GM12878 (cell line): ENCODE measurements at regions not wholly inside any gene's neighbourhood (a gene's known extent, or its start where the extent isn't known, plus 50 kb on each side); places are given as distances from the start of the nearest gene placed in this dataset.

Source experiments
- ATAC-seq: fragments of 200-7000 bp; cut with Tn5 transposase; 3 replicates; pipeline ENCODE4 v1.9.1; 2020; ENCODE audit warnings: mild to moderate bottlenecking, moderate library complexity
- BruUV-seq: library from RNA; stranded (reverse); fragments of 400-500 nt; replicated peaks from 2 replicates; lab custom pipeline; 2021; lab: Mats Ljungman, UMichigan
- CTCF ChIA-PET: fragments of 300-600 bp; sonication (Branson Sonifier 250); formaldehyde crosslinking; extraction: SDS; loops from one replicate; lab custom pipeline; 2021; ENCODE audit warnings: inconsistent platforms; lab: Yijun Ruan, JAX
- POLR2A ChIA-PET: fragments of 350-600 bp; formaldehyde crosslinking; extraction: SDS; loops from one replicate; lab custom pipeline; 2021; ENCODE audit warnings: inconsistent platforms; lab: Charles Lee
- RAD21 ChIA-PET: fragments of 300-600 bp; sonication (Branson Sonifier 250); formaldehyde crosslinking; loops from one replicate; lab custom pipeline; 2023; ENCODE audit warnings: antibody characterized with exemption; ENCODE audit not compliant: unreplicated experiment; lab: Charles Lee
- SMC1A ChIA-PET: fragments of 300-600 bp; sonication (Branson Sonifier 250); formaldehyde crosslinking; loops from one replicate; lab custom pipeline; 2023; ENCODE audit not compliant: unreplicated experiment, uncharacterized antibody; lab: Charles Lee
- DNase-seq: peaks from one replicate; pipeline ENCODE4 v3.0.0-alpha.2; 2011; ENCODE audit warnings: low read depth, low spot score
- FAIRE-seq: peaks from 3 replicates; lab custom pipeline; 2011; peaks lifted over from hg19 to GRCh38; lab: Jason Lieb, UNC
- H2AFZ ChIP-seq: 2 replicates; pipeline ENCODE4 v1.6.0; 2011; ENCODE audit warnings: low read depth, low read length, control low read depth; ENCODE audit not compliant: control insufficient read depth
- H3K27ac ChIP-seq: 2 replicates; pipeline ENCODE4 v1.5.1; 2011; ENCODE audit warnings: control low read depth; ENCODE audit not compliant: control insufficient read depth, insufficient read depth
- H3K27me3 ChIP-seq, 2 experiments: replicated peaks in 1 of 2; 2 replicates each; pipeline versions ENCODE4 v1.6.0 to v1.6.1; 2011; ENCODE audit warnings: low read length in 1 of 2; ENCODE audit not compliant: control insufficient read depth in 2 of 2, insufficient read depth in 2 of 2
- H3K36me3 ChIP-seq, 2 experiments: 2 replicates each; pipeline ENCODE4 v1.5.1; 2011; ENCODE audit warnings: low read length in 1 of 2; ENCODE audit not compliant: control insufficient read depth in 2 of 2, insufficient read depth in 2 of 2
- H3K4me1 ChIP-seq: 2 replicates; pipeline ENCODE4 v1.6.1; 2011; ENCODE audit warnings: mild to moderate bottlenecking, low read length, moderate library complexity, mixed read lengths; ENCODE audit not compliant: control insufficient read depth, insufficient read depth
- H3K4me2 ChIP-seq: 2 replicates; pipeline ENCODE4 v1.6.0; 2011; ENCODE audit warnings: control low read depth; ENCODE audit not compliant: control insufficient read depth, insufficient read depth
- H3K4me3 ChIP-seq: fragments of 200-600 bp; sonication (generic); 2 replicates; pipeline ENCODE4 v1.5.1; 2016
- H3K79me2 ChIP-seq: 2 replicates; pipeline ENCODE4 v1.6.0; 2011; ENCODE audit warnings: low read length; ENCODE audit not compliant: control insufficient read depth, insufficient read depth
- H3K9ac ChIP-seq: 2 replicates; pipeline ENCODE4 v1.8.0; 2011; ENCODE audit warnings: low read length, control low read depth, mixed read lengths; ENCODE audit not compliant: control insufficient read depth, insufficient read depth
- H3K9me3 ChIP-seq: replicated peaks from 3 replicates; pipeline ENCODE4 v1.5.1; 2011; ENCODE audit warnings: mild to moderate bottlenecking, low read length; ENCODE audit not compliant: control insufficient read depth, insufficient read depth
- H4K20me1 ChIP-seq: 2 replicates; pipeline ENCODE4 v1.6.0; 2011; ENCODE audit not compliant: control insufficient read depth, insufficient read depth
- CBX3 ChIP-seq: fragments of 200-600 bp; sonication (generic); IDR thresholded peaks from 2 replicates; pipeline ENCODE4 v1.6.1; 2016; ENCODE audit warnings: low read depth, borderline replicate concordance
- EED ChIP-seq: sonication (generic); IDR thresholded peaks from 2 replicates; pipeline ENCODE4 v1.6.1; 2016; ENCODE audit warnings: antibody characterized with exemption, low read depth
- MTA3 ChIP-seq: IDR thresholded peaks from 2 replicates; pipeline ENCODE4 v1.6.1; 2012; ENCODE audit warnings: low read length, inconsistent platforms, borderline replicate concordance
- NR2C1 ChIP-seq: fragments of 450-650 bp; IDR thresholded peaks from 2 replicates; pipeline ENCODE4 v1.6.1; 2017; ENCODE audit warnings: antibody characterized with exemption, mild to moderate bottlenecking, moderate library complexity
- SMAD1 ChIP-seq: fragments of 450-650 bp; IDR thresholded peaks from 2 replicates; pipeline ENCODE4 v1.6.1; 2018; ENCODE audit warnings: mild to moderate bottlenecking, low read depth; ENCODE audit not compliant: partially characterized antibody
- SMC3 ChIP-seq: IDR thresholded peaks from 2 replicates; pipeline ENCODE4 v1.6.1; 2011; ENCODE audit warnings: low read length, improper control_type of control experiment, borderline replicate concordance
- SUPT20H ChIP-seq: IDR thresholded peaks from 2 replicates; pipeline ENCODE4 v1.6.1; 2011; ENCODE audit warnings: low read depth, mild to moderate bottlenecking, low read length, moderate library complexity, borderline replicate concordance; ENCODE audit not compliant: control insufficient read depth
- TARDBP ChIP-seq: IDR thresholded peaks from 2 replicates; pipeline ENCODE4 v1.6.1; 2016; ENCODE audit warnings: borderline replicate concordance
- TCF7 ChIP-seq: IDR thresholded peaks from 2 replicates; pipeline ENCODE4 v1.6.1; 2014; ENCODE audit warnings: antibody characterized with exemption, borderline replicate concordance
- WGBS: methylation state at CpG from one replicate; pipeline ENCODE4 v1.1.6; 2016; ENCODE audit warnings: low lambda C conversion rate; ENCODE audit not compliant: insufficient replicate concordance, insufficient coverage; ENCODE audit errors: missing lambda C conversion rate; 5-methylcytosine and 5-hydroxymethylcytosine counted together
- in situ Hi-C: fragments of 300-500 bp; cut with MboI; formaldehyde crosslinking; loops from 9 replicates; pipeline ENCODE4 v1.14.3; 2018; ENCODE audit warnings: mixed read lengths
- intact Hi-C: fragments of 100-400 bp; cut with micrococcal nuclease; formaldehyde crosslinking; loops from one replicate; pipeline ENCODE4 v1.14.2; 2022; ENCODE audit not compliant: unreplicated experiment
- TF ChIP-seq, protein P1 (sequence below): fragments of 450-650 bp; IDR thresholded peaks from 2 replicates; pipeline ENCODE4 v1.6.1; 2016; ENCODE audit warnings: mild to moderate bottlenecking

DNA sequence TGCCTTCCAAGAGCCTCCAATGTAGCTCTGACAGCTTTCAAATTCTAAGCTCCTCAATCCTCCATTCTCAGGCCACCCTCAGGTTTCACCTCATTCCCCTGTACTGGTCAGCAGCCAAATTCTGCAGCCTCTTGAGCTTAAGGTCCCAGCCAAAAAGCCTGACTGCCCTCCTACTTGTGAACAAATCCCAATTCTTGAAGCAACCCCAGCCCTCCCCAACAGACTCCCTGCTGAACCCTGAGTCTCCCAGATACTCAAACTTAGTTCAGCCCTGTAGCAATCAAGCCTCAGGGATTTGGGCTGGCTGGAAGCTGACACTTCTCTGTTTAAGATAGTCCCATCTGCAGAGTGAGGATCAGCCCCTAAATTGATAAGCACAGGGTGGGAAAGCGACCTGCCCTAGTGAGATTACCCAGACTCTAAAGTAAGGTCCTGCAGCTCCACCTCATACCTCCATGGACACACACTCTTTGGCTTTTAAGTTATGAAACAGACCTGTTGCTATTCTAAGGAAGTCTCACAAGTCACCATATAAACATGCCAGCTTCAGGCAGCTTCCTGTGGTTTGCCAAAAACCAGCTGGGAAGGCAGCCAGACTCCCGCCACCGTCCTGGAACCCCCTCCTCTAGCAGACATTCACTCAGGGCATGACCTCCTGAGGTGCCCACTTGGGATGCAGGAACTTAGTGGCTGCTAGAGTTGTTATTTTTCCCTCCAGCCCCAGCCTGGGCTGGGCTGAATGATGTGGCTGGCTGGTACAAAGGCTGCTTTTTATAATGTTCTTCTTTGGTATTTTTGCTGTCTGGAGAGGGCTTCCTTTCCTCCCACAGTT, 82.5 kb upstream of the PICALM start:
- BruUV-seq = no TSS peak
- H3K27ac ChIP-seq = no peak overlapping the region
- RAD21 ChIA-PET = interaction anchor here (1.0 to 2.3 kb wide), 8 partner anchors 8 to 110 kb away, joined by 3 to 8 read pairs (median 4); partner anchors contain the start of gene PICALM
- SMC1A ChIA-PET = interaction anchor here (0.7 to 2.1 kb wide), 24 partner anchors 9 to 120 kb away, joined by 3 to 8 read pairs (median 4); no protein-coding TSS in a partner anchor
- peaks cover 16% of the 10 kb centered on the region for H3K4me1 ChIP-seq
- H3K9ac ChIP-seq = no peak overlapping the region
- peak; percentile 73 for ATAC-seq
- CTCF ChIA-PET = interaction anchor here (1.0 to 1.9 kb wide), 7 partner anchors 9 to 296 kb away, joined by 3 to 8 read pairs (median 4); partner anchors contain the start of gene CCDC83
- POLR2A ChIA-PET = interaction anchor here (1.0 to 1.5 kb wide), 5 partner anchors 10 to 84 kb away, joined by 3 to 10 read pairs (median 4); no protein-coding TSS in a partner anchor
- H3K4me2 ChIP-seq = peak overlapping the region; percentile 21; the same call in 1 of the 2 replicates
- no peak overlapping the region for H3K4me3 ChIP-seq
- no peaks in the 10 kb centered on the region for H3K27me3 ChIP-seq
- 20% methylated on average over 3 of the region's 3 CpGs for WGBS
- no peaks in the 10 kb centered on the region for H3K9me3 ChIP-seq
- H3K36me3 ChIP-seq = no peaks in the 10 kb centered on the region
- in situ Hi-C loops (no loop called here), intact Hi-C loops (no loop called here)
- no peak for DNase-seq
- no peaks in the 10 kb centered on the region for H3K79me2 ChIP-seq
- peak overlapping the region; percentile 63 for H2AFZ ChIP-seq
- FAIRE-seq = no peak
- TF ChIP-seq EED = no peak
- TF ChIP-seq, protein P1, sequence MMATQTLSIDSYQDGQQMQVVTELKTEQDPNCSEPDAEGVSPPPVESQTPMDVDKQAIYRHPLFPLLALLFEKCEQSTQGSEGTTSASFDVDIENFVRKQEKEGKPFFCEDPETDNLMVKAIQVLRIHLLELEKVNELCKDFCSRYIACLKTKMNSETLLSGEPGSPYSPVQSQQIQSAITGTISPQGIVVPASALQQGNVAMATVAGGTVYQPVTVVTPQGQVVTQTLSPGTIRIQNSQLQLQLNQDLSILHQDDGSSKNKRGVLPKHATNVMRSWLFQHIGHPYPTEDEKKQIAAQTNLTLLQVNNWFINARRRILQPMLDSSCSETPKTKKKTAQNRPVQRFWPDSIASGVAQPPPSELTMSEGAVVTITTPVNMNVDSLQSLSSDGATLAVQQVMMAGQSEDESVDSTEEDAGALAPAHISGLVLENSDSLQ = no peak
- no peak for TF ChIP-seq SMAD1
- TF ChIP-seq SMC3 = no peak
- TF ChIP-seq NR2C1 = no peak
- no peak for TF ChIP-seq CBX3
- no peak for TF ChIP-seq MTA3
- no peak for TF ChIP-seq SUPT20H
- no peak for TF ChIP-seq TARDBP
- no peak for TF ChIP-seq TCF7
- TF ChIP-seq, all 136 proteins: peak for 0
- H4K20me1 ChIP-seq = no peaks in the 10 kb centered on the region
